ENCODE measurements at regions not wholly inside any gene's neighbourhood (a gene's known extent, or its start where the extent isn't known, plus 50 kb on each side); places are given as distances from the start of the nearest gene placed in this dataset.

DNA sequence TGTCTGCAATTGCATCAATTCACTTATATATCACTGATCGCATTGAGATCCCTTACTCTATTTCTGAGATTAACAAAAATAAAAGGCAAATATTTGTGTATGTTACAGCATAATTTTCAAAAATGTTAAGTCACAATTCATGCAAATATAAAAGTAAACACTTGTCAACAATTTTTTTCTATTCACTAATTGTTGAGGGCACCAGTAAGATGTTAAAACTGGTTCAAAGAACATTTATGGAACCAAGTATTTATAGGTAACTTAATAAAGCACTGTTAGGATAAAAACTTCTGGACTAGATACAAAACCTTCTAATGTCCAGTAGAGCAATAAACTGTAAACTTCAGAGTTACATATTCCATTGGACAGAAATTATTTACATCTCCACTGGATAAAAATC, 586.1 kb upstream of the AUTS2 start:
- TF ChIP-seq POLR2AphosphoS5 (IDR thresholded peaks at IDR 0.05) (no peak), POLR2A (IDR thresholded peaks at IDR 0.05) (no peak)
- TF ChIP-seq, protein P1, sequence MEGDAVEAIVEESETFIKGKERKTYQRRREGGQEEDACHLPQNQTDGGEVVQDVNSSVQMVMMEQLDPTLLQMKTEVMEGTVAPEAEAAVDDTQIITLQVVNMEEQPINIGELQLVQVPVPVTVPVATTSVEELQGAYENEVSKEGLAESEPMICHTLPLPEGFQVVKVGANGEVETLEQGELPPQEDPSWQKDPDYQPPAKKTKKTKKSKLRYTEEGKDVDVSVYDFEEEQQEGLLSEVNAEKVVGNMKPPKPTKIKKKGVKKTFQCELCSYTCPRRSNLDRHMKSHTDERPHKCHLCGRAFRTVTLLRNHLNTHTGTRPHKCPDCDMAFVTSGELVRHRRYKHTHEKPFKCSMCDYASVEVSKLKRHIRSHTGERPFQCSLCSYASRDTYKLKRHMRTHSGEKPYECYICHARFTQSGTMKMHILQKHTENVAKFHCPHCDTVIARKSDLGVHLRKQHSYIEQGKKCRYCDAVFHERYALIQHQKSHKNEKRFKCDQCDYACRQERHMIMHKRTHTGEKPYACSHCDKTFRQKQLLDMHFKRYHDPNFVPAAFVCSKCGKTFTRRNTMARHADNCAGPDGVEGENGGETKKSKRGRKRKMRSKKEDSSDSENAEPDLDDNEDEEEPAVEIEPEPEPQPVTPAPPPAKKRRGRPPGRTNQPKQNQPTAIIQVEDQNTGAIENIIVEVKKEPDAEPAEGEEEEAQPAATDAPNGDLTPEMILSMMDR (IDR thresholded peaks at IDR 0.05) = no peak
